NCI-H2171 treated with DMSO at 0.1 percent for 48 hours (cell line): ENCODE measurements at regions not wholly inside any gene's neighbourhood (a gene's known extent, or its start where the extent isn't known, plus 50 kb on each side); places are given as distances from the start of the nearest gene placed in this dataset.
A peak's percentile ranks its signal among the peaks of the same experiment; 100 is the strongest.
"Not testable (repeated sequence)": the region's sequence is repeated elsewhere in the genome, so short reads cannot be mapped to it uniquely, and the experiment has no call there.

Source experiments
- DNase-seq: peaks from one replicate; lab custom pipeline; 2025; lab: John Stamatoyannopoulos, UW

GRCh38 chr22:33139937-33140336 lies 81.8 kb upstream of the SYN3 start:
- DNase-seq = no peak

GRCh38 chr22:33138333-33138732 lies 80.2 kb upstream of the SYN3 start:
- DNase-seq = not testable (repeated sequence)

- no peak for DNase-seq
Measured at GRCh38 chr22:33130473-33130872, 72.3 kb upstream of the SYN3 start.

GRCh38 chr22:33129621-33130020 lies 71.4 kb upstream of the SYN3 start:
- DNase-seq = peak; percentile 35

- peak; percentile 54 for DNase-seq
Measured at GRCh38 chr22:33126881-33127280, 68.7 kb upstream of the SYN3 start.

- DNase-seq = no peak
Measured at GRCh38 chr22:33124471-33124870, 66.3 kb upstream of the SYN3 start.

GRCh38 chr22:33122439-33122838 lies 64.3 kb upstream of the SYN3 start:
- not testable (repeated sequence) for DNase-seq

GRCh38 chr22:33119044-33119443 lies 60.9 kb upstream of the SYN3 start:
- no peak for DNase-seq

- DNase-seq = no peak
Measured at GRCh38 chr22:33117821-33118220, 59.6 kb upstream of the SYN3 start.

GRCh38 chr22:33116841-33117547 lies 58.8 kb upstream of the SYN3 start:
- no peak for DNase-seq

GRCh38 chr22:33114565-33114964 lies 56.4 kb upstream of the SYN3 start:
- no peak for DNase-seq

- peak; percentile 84 for DNase-seq
Measured at GRCh38 chr22:33112580-33112979, 54.4 kb upstream of the SYN3 start.

- DNase-seq = peak; percentile 31
Measured at GRCh38 chr22:33111491-33111890, 53.3 kb upstream of the SYN3 start.

GRCh38 chr22:33110562-33111163 lies 52.5 kb upstream of the SYN3 start:
- DNase-seq = peak; percentile 39

- DNase-seq = peak; percentile 83
Measured at GRCh38 chr22:33109514-33110430, 51.6 kb upstream of the SYN3 start.

- no peak for DNase-seq
Measured at GRCh38 chr22:33108037-33108436, 49.9 kb upstream of the SYN3 start.
